BLaER1 treated with 17β-estradiol and CSF1 and Interleukin-3, amounts not matched to agents 10 nM and 100 nM (cell line): ENCODE measurements at regions not wholly inside any gene's neighbourhood (a gene's known extent, or its start where the extent isn't known, plus 50 kb on each side); places are given as distances from the start of the nearest gene placed in this dataset.

Experiments used
- H3K27ac ChIP-seq, 11 experiments: shearing (Covaris generic); formaldehyde crosslinking; 2 replicates each; pipeline ENCODE4 v1.8.1; 2022
- H3K27me3 ChIP-seq, 11 experiments: shearing (Covaris generic); formaldehyde crosslinking; 2 replicates each; pipeline ENCODE4 v1.8.1; 2022
- H3K36me3 ChIP-seq, 11 experiments: shearing (Covaris generic); formaldehyde crosslinking; 2 replicates each; pipeline ENCODE4 v1.8.1; 2022
- H3K4me1 ChIP-seq, 10 experiments: shearing (Covaris generic); formaldehyde crosslinking; 2 replicates each; pipeline ENCODE4 v1.8.1; 2022
- H3K4me2 ChIP-seq, 11 experiments: shearing (Covaris generic); formaldehyde crosslinking; 2 replicates each; pipeline ENCODE4 v1.8.1; 2022
- H3K4me3 ChIP-seq, 10 experiments: shearing (Covaris generic); formaldehyde crosslinking; 2 replicates each; pipeline ENCODE4 v1.8.1; 2022
- H3K9ac ChIP-seq, 11 experiments: shearing (Covaris generic); formaldehyde crosslinking; 2 replicates each; pipeline ENCODE4 v1.8.1; 2022
- H3K9me3 ChIP-seq, 11 experiments: shearing (Covaris generic); formaldehyde crosslinking; replicated peaks in 1 of 11; 2 replicates each; pipeline ENCODE4 v1.8.1; 2022
- H4K20me1 ChIP-seq, 11 experiments: shearing (Covaris generic); formaldehyde crosslinking; 2 replicates each; pipeline ENCODE4 v1.8.1; 2022
- Cebpa-rat ChIP-seq, 11 experiments: shearing (Covaris generic); IDR thresholded peaks; 2 replicates each; pipeline ENCODE4 v1.8.1; 2022

DNA sequence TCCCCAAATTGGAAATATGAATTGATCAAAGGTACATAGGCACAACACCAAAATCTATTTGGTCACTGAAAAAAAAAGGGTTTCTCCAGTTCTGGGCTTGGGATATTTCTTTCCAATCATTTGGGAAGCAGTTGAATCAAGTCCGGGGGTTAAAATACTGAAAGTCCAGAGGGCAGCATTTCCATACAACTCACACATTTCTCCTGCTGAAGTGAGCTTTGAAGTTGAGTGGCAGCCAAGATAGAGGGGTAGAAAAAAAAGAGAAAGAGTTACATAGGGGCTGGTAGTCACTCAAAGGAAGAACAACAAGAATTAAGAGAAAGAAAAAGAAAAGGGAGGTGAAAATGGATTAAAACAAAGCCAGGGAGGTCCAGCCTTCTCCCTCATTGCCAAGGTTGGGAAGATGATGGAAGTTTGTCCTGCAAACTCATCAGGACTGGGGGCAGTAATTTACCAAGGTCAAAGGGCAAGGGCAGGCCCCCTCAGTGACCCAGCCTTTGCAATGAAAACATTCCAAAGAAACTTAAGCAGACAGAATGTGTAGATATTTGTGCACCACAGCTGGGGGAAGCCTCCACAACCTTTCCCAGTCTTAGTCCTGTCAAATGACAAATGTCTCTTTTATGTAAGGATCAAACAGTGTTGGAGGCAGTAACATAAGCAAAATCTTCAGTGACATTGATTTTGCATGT lies 525.3 kb upstream of the JARID2 start:
- peak overlapping the region in 10 of 11 experiments; percentile 5 to 68 (median 43); a peak in 14 of 22 replicates for H3K9ac ChIP-seq
- H3K4me1 ChIP-seq: peaks cover 40 to 74% (median 61%) of the 10 kb centered on the region in 10 experiments
- H3K36me3 ChIP-seq: no peaks in the 10 kb centered on the region
- no peaks in the 10 kb centered on the region for H4K20me1 ChIP-seq
- no peak overlapping the region for H3K4me3 ChIP-seq
- peak overlapping the region; percentile 58 to 89 (median 71) for H3K27ac ChIP-seq
- H3K4me2 ChIP-seq: peak overlapping the region; percentile 61 to 88 (median 82)
- peaks cover 0 to 9% (median 6%) of the 10 kb centered on the region in 11 experiments; a peak in 3 of 22 replicates for H3K9me3 ChIP-seq
- no peaks in the 10 kb centered on the region for H3K27me3 ChIP-seq
- TF ChIP-seq Cebpa-rat (IDR thresholded peaks at IDR 0.05): no peak; a peak in 1 of 22 replicates

DNA sequence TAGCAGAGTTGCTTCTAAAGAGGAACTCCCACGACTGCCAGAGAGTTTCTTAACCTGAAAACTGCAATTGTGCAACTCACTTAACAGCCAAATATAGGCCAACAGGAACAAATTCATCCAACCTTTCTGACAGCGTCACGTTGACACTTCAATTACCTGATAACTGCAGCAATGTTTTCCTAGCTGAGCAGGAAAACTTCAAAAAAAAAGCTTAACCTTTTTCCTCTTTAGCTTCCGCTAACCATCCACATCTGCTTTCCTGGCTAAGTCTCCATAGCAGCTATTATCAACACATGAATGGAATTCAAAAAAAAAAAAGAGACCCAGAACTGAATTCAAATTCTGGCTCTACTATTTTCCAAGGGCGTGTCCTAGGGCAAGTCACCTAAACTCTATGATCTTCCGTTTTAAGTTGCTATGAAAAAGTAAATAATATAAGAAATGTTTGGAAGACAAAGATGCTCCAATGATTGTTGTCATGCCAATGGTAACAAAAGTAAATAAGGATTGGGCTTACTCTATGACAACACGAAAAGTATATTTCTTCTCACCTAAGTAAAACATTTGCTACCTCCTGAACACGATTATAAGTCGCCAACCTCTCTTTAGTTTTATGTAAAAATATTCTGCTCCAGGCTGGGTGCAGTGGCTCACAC lies 524.6 kb upstream of the JARID2 start:
- Histone ChIP-seq H3K9me3 (peaks cover 0 to 9% (median 6%) of the 10 kb centered on the region in 11 experiments; a peak in 4 of 22 replicates), H3K36me3 (no peaks in the 10 kb centered on the region), H3K4me1 (peaks cover 40 to 74% (median 61%) of the 10 kb centered on the region in 10 experiments), H3K27ac (peak overlapping the region; percentile 58 to 89 (median 71); a peak in 21 of 22 replicates), H3K27me3 (no peaks in the 10 kb centered on the region), H4K20me1 (no peaks in the 10 kb centered on the region), H3K9ac (peak overlapping the region in 7 of 11 experiments; percentile 5 to 68 (median 45); a peak in 9 of 22 replicates), H3K4me2 (peak overlapping the region; percentile 61 to 88 (median 82)), H3K4me3 (no peak overlapping the region)
- peak; percentile 52 to 93 (median 86); a peak in 19 of 22 replicates for TF ChIP-seq Cebpa-rat (IDR thresholded peaks at IDR 0.05)

DNA sequence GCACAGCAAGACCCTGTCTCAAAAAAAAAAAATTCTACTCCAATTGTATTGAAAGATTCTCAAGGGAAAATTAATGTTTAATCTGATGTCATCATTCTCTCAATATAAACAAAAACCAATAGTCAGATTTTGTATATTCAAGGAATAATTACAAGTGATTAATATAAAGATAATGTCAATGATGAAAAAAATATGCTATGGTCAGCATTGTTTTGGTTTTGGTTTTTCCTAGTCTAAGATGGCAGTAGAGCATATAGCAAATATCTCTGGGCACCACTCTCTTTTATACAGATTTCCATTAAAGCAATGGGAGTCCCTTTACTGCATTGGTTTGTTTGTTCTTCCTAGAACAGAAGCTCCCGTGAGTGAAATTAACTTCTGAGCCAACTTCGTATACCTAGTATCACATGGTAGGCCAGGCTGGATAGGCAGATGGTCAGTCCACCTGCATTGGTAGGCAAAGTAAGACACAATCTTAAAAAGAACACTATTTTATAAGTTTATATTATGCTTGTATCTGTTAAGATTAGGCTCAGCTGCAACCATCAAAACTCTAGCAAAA lies 523.8 kb upstream of the JARID2 start:
- Histone ChIP-seq H3K4me1 (peaks cover 40 to 70% (median 56%) of the 10 kb centered on the region in 10 experiments), H3K27ac (peak overlapping the region in 9 of 11 experiments; percentile 28 to 89 (median 76); a peak in 17 of 22 replicates), H3K27me3 (no peaks in the 10 kb centered on the region), H3K9me3 (peaks cover 0 to 17% (median 10%) of the 10 kb centered on the region in 11 experiments; a peak in 14 of 22 replicates), H3K36me3 (no peaks in the 10 kb centered on the region), H3K9ac (0 out of 22 replicates have a peak overlapping the region, but pooled peaks of 1 of the 11 experiments have one; percentile 67), H4K20me1 (no peaks in the 10 kb centered on the region), H3K4me3 (no peak overlapping the region), H3K4me2 (peak overlapping the region in 7 of 11 experiments; percentile 78 to 88 (median 82); a peak in 11 of 22 replicates)
- TF ChIP-seq Cebpa-rat (IDR thresholded peaks at IDR 0.05): no peak

DNA sequence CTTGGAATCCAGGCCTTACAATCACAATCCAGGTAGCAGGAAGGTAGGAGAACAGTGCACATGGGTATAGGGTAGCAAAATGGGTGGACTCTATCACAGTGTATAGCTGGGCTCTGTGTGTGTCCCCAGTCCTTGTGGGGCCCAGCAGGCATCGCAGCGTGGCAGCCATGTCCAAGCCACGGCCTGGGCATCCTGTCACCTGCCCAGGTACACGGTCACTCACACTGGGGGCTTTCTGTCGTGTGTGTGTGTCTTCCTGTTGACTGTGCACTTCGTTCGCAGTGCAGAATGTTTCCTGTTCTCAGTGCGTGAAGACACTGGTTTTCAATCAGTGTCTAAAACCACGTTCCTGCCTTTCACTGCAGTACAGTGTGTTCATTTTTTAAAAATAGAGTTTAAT lies 523.2 kb upstream of the JARID2 start:
- peaks cover 0 to 18% (median 10%) of the 10 kb centered on the region in 11 experiments; a peak in 14 of 22 replicates for H3K9me3 ChIP-seq
- no peaks in the 10 kb centered on the region for H3K36me3 ChIP-seq
- no peak overlapping the region for H3K4me3 ChIP-seq
- H3K9ac ChIP-seq: no peak overlapping the region
- no peak for TF ChIP-seq Cebpa-rat (IDR thresholded peaks at IDR 0.05)
- peak overlapping the region in 7 of 11 experiments; percentile 22 to 86 (median 28); a peak in 10 of 22 replicates for H3K27ac ChIP-seq
- H3K27me3 ChIP-seq: no peaks in the 10 kb centered on the region
- peak overlapping the region in 7 of 11 experiments; percentile 12 to 85 (median 34); a peak in 12 of 22 replicates for H3K4me2 ChIP-seq
- H3K4me1 ChIP-seq: peaks cover 40 to 70% (median 53%) of the 10 kb centered on the region in 10 experiments
- H4K20me1 ChIP-seq: no peaks in the 10 kb centered on the region

DNA sequence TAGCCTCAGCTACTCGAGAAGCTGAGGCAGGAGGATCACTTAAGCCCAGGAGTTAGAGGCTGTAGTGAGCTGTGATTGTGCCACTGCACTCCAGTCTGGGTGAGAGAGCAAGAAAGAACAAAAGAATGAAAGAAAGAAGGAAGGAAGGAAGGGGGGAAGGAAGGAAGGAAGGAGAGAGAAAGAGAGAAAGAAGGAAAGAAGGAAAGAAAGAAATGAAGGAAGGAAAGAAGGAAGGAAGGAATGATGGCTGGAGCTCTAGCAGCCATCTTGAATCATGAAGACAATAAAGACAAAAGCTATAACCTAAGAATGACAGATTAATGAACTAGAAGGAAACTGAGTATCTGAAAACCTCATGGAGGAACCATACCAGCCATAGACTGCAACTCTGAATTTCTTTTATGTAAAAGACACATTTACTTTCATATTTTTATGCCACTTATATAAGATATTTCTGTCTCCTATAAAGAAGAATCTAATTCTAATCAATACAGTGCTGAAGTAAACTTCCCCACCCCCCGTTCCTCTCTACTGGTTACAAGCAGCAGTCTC lies 522.3 kb upstream of the JARID2 start:
- 0 out of 22 replicates have a peak overlapping the region, but pooled peaks of 1 of the 11 experiments have one; percentile 18 for H3K27ac ChIP-seq
- no peak for TF ChIP-seq Cebpa-rat (IDR thresholded peaks at IDR 0.05)

DNA sequence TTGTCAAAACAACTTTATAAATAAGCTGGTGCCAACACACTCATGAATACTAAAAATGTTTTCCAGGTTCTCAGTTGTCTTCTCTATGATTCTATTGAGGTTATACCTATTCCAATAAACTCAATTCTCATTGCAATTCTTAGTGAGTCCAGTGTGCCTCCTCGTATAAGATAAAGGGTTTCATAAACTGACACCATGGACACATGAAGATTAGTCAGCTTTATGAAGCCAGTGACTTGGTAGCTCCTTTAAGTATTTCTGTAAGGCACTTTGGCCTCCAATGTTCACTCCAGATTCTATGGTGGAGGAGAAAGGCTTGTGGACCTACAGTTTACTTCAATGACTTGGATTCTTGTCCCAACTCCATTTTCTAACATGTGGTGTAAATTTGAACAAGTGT lies 521.3 kb upstream of the JARID2 start:
- Histone ChIP-seq H4K20me1 (no peaks in the 10 kb centered on the region), H3K27me3 (no peaks in the 10 kb centered on the region), H3K4me2 (no peak overlapping the region), H3K4me1 (peaks cover 42 to 70% (median 54%) of the 10 kb centered on the region in 10 experiments), H3K27ac (no peak overlapping the region), H3K9ac (no peak overlapping the region), H3K36me3 (no peaks in the 10 kb centered on the region), H3K9me3 (peaks cover 0 to 18% (median 9%) of the 10 kb centered on the region in 11 experiments; a peak in 15 of 22 replicates), H3K4me3 (no peak overlapping the region)
- no peak for TF ChIP-seq Cebpa-rat (IDR thresholded peaks at IDR 0.05)

More for the DNA sequence above, 522.3 kb upstream of the JARID2 start:
- Histone ChIP-seq H3K4me2 (peak overlapping the region in 1 of 11 experiments; percentile 16; a peak in 1 of 22 replicates), H3K9me3 (peaks cover 0 to 18% (median 9%) of the 10 kb centered on the region in 11 experiments; a peak in 15 of 22 replicates), H3K4me3 (no peak overlapping the region), H3K36me3 (no peaks in the 10 kb centered on the region), H3K4me1 (peaks cover 42 to 70% (median 54%) of the 10 kb centered on the region in 10 experiments), H3K27me3 (no peaks in the 10 kb centered on the region), H4K20me1 (no peaks in the 10 kb centered on the region), H3K9ac (no peak overlapping the region)

DNA sequence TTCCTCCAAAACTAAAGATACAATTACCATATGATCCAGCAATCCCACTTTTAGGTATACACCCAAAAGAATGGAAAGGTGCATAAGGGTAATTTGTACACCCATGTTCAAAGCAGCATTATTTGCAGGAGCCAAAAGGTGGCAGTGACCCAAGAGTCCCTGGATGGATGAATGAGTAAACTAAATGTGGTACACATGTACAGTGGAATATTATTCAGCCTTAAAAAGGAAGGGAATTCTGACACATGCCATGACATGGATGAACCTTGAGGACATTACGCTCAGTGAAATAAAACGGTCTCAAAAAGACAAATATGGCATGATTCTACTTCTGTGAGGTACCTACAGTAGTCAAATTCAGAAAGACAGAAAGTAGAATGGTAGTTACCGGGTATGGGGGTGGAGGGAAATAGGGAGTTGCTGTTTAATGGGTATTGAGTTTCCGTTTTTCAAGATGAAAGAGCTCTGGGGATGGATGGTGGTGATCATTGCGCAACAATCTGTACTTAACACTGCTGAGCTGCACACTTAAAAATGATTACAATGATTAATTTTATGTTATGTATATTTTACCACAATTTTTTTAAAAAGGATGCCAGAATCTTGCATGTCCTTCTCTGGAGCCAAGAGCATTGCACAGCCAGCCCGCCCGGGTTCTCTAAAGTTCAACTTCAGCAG lies 518.9 kb upstream of the JARID2 start:
- Histone ChIP-seq H3K9me3 (peaks cover 0 to 25% (median 14%) of the 10 kb centered on the region in 11 experiments; a peak in 15 of 22 replicates), H3K4me2 (peak overlapping the region in 5 of 11 experiments; percentile 74 to 86 (median 77); a peak in 9 of 22 replicates), H3K27ac (peak overlapping the region in 2 of 11 experiments; percentile 58 to 69; a peak in 1 of 22 replicates), H3K27me3 (no peaks in the 10 kb centered on the region), H3K36me3 (no peaks in the 10 kb centered on the region), H3K4me3 (no peak overlapping the region), H4K20me1 (no peaks in the 10 kb centered on the region), H3K9ac (no peak overlapping the region), H3K4me1 (peaks cover 27 to 69% (median 39%) of the 10 kb centered on the region in 10 experiments)
- peak; percentile 59 to 97 (median 90); a peak in 21 of 22 replicates for TF ChIP-seq Cebpa-rat (IDR thresholded peaks at IDR 0.05)
